IMR-90 (cell line): ENCODE measurements at regions not wholly inside any gene's neighbourhood (a gene's known extent, or its start where the extent isn't known, plus 50 kb on each side); places are given as distances from the start of the nearest gene placed in this dataset.

Source experiments
- CEBPB ChIP-seq: IDR thresholded peaks from 2 replicates; pipeline ENCODE4 v1.6.1; 2012; ENCODE audit warnings: low read depth, low read length, improper control_type of control experiment
- CHD1 ChIP-seq: IDR thresholded peaks from 2 replicates; pipeline ENCODE4 v1.6.1; 2012; ENCODE audit warnings: low read depth, low read length, improper control_type of control experiment
- CTCF ChIP-seq: conservative IDR thresholded peaks from 2 replicates; pipeline ENCODE4 v1.5.1; 2012; ENCODE audit warnings: mild to moderate bottlenecking, low read depth, low read length, improper control_type of control experiment
- MAFK ChIP-seq: IDR thresholded peaks from 2 replicates; pipeline ENCODE4 v1.6.1; 2012; ENCODE audit warnings: low read depth, low read length, improper control_type of control experiment
- MAZ ChIP-seq: IDR thresholded peaks from 2 replicates; pipeline ENCODE4 v1.6.1; 2012; ENCODE audit warnings: low read depth, mild to moderate bottlenecking, low read length, improper control_type of control experiment, moderate library complexity, borderline replicate concordance
- MXI1 ChIP-seq: IDR thresholded peaks from 2 replicates; pipeline ENCODE4 v1.6.1; 2012; ENCODE audit warnings: low read depth, mild to moderate bottlenecking, low read length, moderate library complexity, borderline replicate concordance
- POLR2A ChIP-seq: IDR thresholded peaks from 2 replicates; pipeline ENCODE4 v1.6.1; 2012; ENCODE audit warnings: mild to moderate bottlenecking, low read depth, low read length
- RAD21 ChIP-seq: IDR thresholded peaks from 2 replicates; pipeline ENCODE4 v1.6.1; 2012; ENCODE audit warnings: low read length, improper control_type of control experiment
- RCOR1 ChIP-seq: IDR thresholded peaks from 2 replicates; pipeline ENCODE4 v1.6.1; 2012; ENCODE audit warnings: mild to moderate bottlenecking, low read length, improper control_type of control experiment; ENCODE audit not compliant: insufficient replicate concordance
- RFX5 ChIP-seq: IDR thresholded peaks from 2 replicates; pipeline ENCODE4 v1.8.0; 2012; ENCODE audit warnings: low read depth, mild to moderate bottlenecking, low read length, moderate library complexity
- SMC3 ChIP-seq: fragments of 150-350 bp; IDR thresholded peaks from 2 replicates; pipeline ENCODE4 v1.6.1; 2016; ENCODE audit warnings: low read depth, mild to moderate bottlenecking, antibody characterized with exemption, low read length, moderate library complexity
- USF2 ChIP-seq: fragments of 150-350 bp; IDR thresholded peaks from 2 replicates; pipeline ENCODE4 v1.6.1; 2017; ENCODE audit warnings: mild to moderate bottlenecking, antibody characterized with exemption, low read length, low read depth
- TF ChIP-seq, protein P1 (sequence below): fragments of 150-350 bp; IDR thresholded peaks from 2 replicates; pipeline ENCODE4 v1.6.1; 2016; ENCODE audit warnings: low read depth, mild to moderate bottlenecking, low read length, moderate library complexity, borderline replicate concordance

DNA sequence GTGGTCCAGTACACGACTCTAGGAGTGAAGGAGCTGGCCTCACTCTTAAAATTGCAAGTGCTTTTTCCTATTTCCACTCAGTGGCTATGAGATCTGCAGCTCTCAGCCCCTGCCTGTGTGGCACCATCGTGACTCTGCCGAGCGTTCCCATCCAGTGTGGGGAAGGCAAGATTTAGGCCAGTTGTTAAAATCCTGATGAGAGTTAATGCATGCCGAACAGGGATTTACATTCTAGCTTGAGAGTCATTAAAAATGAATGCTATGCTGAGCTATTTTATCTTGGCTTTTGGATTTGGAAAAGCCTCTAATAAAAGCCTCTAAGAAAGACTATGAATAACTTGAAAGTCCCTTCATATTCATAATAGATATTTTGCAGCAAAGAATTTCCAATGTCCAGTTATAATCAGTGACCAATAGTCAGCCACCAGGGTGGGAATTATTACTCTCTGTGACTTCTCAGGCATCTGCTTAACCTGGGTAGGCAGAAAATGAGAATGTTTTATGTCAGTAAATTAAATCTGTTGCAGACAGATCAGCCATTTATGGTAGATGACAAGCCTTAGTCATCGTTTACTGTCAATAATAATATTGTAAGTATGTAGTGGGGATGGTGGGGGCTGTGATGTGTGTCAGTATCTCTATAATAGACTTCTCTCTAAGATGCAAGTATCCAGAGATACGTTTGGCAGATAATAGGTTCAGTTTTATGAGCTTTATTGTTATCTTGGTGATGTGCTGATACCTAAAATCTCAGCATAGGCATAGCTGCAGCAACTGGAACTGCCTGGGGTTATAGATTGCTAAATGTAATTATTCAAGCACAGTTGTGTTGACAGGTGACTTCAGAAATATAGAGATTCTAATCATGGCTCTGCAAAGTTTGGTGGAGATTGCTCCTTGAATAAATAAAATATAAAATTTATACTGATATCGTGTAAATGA is 207.8 kb downstream of the SOCS6 start:
- no peak for TF ChIP-seq CTCF
- TF ChIP-seq USF2 = no peak
- TF ChIP-seq POLR2A = no peak
- TF ChIP-seq MAFK = no peak
- no peak for TF ChIP-seq RFX5
- no peak for TF ChIP-seq RAD21
- TF ChIP-seq CEBPB = no peak
- TF ChIP-seq MAZ = no peak
- TF ChIP-seq, protein P1, sequence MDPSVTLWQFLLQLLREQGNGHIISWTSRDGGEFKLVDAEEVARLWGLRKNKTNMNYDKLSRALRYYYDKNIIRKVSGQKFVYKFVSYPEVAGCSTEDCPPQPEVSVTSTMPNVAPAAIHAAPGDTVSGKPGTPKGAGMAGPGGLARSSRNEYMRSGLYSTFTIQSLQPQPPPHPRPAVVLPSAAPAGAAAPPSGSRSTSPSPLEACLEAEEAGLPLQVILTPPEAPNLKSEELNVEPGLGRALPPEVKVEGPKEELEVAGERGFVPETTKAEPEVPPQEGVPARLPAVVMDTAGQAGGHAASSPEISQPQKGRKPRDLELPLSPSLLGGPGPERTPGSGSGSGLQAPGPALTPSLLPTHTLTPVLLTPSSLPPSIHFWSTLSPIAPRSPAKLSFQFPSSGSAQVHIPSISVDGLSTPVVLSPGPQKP = no peak
- TF ChIP-seq SMC3 = no peak
- TF ChIP-seq MXI1 = no peak
- no peak for TF ChIP-seq CHD1
- no peak for TF ChIP-seq RCOR1
